NCI-H82 treated with DMSO at 0.1 percent for 48 hours (cell line): ENCODE measurements at regions not wholly inside any gene's neighbourhood (a gene's known extent, or its start where the extent isn't known, plus 50 kb on each side); places are given as distances from the start of the nearest gene placed in this dataset.

Experiments used
- DNase-seq: peaks from one replicate; lab custom pipeline; 2025; ENCODE audit not compliant: unreplicated experiment; lab: John Stamatoyannopoulos, UW

- no peak for DNase-seq
Observed at GRCh38 chr16:82567175-82567574, 59.6 kb upstream of the CDH13 start.

GRCh38 chr16:82563401-82563800, 63.4 kb upstream of the CDH13 start:
- no peak for DNase-seq

GRCh38 chr16:82562183-82562683, 64.5 kb upstream of the CDH13 start:
- no peak for DNase-seq

GRCh38 chr16:82560805-82561325, 65.9 kb upstream of the CDH13 start:
- DNase-seq: no peak

- no peak for DNase-seq
Observed at GRCh38 chr16:82544378-82545160, 82.2 kb upstream of the CDH13 start.

- no peak for DNase-seq
Observed at GRCh38 chr16:82542714-82543113, 84.1 kb upstream of the CDH13 start.

- DNase-seq: no peak
Observed at GRCh38 chr16:82541103-82541502, 85.7 kb upstream of the CDH13 start.

GRCh38 chr16:82535764-82536163, 91.0 kb upstream of the CDH13 start:
- DNase-seq: no peak

GRCh38 chr16:82535262-82535661, 91.5 kb upstream of the CDH13 start:
- DNase-seq: no peak

- no peak for DNase-seq
Observed at GRCh38 chr16:82533189-82533588, 93.6 kb upstream of the CDH13 start.

GRCh38 chr16:82530883-82531282, 95.9 kb upstream of the CDH13 start:
- DNase-seq: no peak

GRCh38 chr16:82527101-82527500, 99.7 kb upstream of the CDH13 start:
- DNase-seq: no peak

GRCh38 chr16:82524976-82525375, 101.8 kb upstream of the CDH13 start:
- DNase-seq: no peak

- no peak for DNase-seq
Observed at GRCh38 chr16:82523815-82524214, 103.0 kb upstream of the CDH13 start.

- no peak for DNase-seq
Observed at GRCh38 chr16:82522026-82522425, 104.7 kb upstream of the CDH13 start.

GRCh38 chr16:82518811-82519210, 108.0 kb upstream of the CDH13 start:
- DNase-seq: no peak

- no peak for DNase-seq
Observed at GRCh38 chr16:82514262-82514661, 112.5 kb upstream of the CDH13 start.

GRCh38 chr16:82510789-82511305, 115.9 kb upstream of the CDH13 start:
- no peak for DNase-seq

GRCh38 chr16:82509691-82510430, 116.9 kb upstream of the CDH13 start:
- DNase-seq: no peak

GRCh38 chr16:82506692-82507670, 119.8 kb upstream of the CDH13 start:
- no peak for DNase-seq

GRCh38 chr16:82504836-82505235, 121.9 kb upstream of the CDH13 start:
- DNase-seq: no peak
